RKO (cell line): ENCODE measurements at regions not wholly inside any gene's neighbourhood (a gene's known extent, or its start where the extent isn't known, plus 50 kb on each side); places are given as distances from the start of the nearest gene placed in this dataset.

Source experiments
- DNase-seq: peaks from one replicate; pipeline ENCODE4 v3.0.0-alpha.2; 2016; ENCODE audit warnings: low spot score

DNA sequence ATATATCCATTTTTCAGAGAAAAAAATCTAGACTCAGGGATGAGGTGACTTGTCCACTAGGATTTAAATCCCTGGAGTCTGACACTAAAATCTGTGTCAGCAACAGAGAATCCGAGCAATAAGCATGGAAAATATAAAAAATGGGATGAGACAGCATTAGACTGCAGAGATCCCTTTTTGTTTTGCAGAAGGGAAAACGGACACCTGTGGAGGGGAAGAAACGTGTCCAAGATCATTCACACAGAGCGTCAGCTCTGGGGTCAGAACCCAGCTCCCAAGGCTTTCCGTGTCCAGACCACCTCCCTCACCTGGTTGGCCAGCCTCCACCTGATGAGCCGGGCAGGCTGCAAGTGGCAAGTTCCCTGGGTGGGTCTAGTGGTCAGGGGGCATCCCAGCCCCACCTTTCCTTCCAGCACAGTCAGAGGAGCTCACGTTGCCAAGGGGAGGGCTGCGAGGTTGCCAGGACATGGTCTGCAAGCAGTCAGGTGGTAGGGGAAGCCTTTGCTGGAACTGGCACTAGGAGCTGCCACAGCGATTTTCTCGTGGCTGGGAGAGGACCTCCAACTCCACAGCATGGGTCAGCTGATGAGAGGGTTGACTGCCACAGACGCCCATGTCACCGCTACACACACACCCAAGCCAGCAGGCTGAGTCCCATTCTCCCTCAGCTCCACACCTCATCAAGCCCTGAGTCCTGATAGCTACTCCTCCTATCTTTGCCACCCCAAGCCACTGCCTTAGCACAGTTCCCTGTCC lies 65.9 kb upstream of the CPLX2 start:
- no peak for DNase-seq

DNA sequence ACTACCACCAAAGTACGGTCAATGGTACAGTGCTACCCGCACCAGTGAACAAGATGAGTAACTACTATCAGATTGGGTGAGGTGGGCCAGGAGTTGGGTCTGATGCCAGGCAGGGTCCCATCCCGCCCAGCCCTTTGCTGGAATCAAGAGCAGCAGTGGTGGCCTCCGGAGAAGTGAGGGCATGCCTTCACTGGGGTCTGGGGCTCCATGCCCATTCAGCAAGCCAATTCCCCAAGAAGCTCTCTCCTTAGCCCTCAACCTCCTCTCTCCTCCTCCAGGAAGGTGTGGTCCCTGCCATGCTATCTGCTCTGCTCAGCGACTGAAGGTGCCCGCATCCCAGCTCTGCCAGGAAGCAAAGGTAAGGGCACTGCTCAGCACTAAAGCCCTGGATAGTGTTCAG lies 62.7 kb upstream of the CPLX2 start:
- no peak for DNase-seq

- peak; percentile 57 for DNase-seq
Measured at GRCh38 chr5:175809531-175810121, 61.8 kb upstream of the CPLX2 start.

GRCh38 chr5:175810457-175810856 lies 60.9 kb upstream of the CPLX2 start:
- DNase-seq: no peak

- no peak for DNase-seq
Measured at GRCh38 chr5:175811589-175811988, 59.8 kb upstream of the CPLX2 start.

DNA sequence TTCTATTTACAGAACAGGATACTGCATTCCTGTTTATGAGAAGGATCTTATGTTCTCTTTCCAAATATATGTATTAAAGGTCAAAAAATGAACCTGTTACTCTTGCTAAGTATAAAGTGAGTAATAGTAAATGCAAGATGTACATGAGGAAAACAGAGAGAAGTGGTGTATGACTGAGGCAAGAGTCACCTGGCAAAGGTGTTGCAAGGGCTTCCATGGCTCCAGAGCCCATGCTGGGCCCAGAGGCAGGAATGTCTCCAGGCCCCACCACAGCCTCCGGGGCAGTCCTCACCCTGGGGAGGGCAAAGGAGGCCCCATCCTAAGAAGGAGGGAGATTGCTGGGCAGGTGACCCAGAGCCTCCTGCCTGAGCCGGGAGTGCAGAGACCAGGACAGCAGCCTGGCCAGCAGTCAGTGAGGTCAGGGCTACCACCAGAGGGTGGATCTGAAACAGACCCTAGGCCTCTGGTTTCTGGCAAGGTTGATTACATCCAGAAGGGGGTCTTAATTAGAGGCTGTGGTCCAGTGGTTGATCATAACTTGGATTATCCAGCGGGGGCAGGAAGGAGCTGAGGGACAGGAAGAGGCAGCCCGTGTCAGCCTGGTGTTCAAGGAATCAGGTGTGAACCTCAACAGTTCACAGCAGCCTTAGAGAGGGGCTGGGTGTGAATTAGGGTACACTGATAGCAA lies 57.3 kb upstream of the CPLX2 start:
- no peak for DNase-seq

- peak; percentile 68 for DNase-seq
Measured at GRCh38 chr5:175814691-175815090, 56.7 kb upstream of the CPLX2 start.

DNA sequence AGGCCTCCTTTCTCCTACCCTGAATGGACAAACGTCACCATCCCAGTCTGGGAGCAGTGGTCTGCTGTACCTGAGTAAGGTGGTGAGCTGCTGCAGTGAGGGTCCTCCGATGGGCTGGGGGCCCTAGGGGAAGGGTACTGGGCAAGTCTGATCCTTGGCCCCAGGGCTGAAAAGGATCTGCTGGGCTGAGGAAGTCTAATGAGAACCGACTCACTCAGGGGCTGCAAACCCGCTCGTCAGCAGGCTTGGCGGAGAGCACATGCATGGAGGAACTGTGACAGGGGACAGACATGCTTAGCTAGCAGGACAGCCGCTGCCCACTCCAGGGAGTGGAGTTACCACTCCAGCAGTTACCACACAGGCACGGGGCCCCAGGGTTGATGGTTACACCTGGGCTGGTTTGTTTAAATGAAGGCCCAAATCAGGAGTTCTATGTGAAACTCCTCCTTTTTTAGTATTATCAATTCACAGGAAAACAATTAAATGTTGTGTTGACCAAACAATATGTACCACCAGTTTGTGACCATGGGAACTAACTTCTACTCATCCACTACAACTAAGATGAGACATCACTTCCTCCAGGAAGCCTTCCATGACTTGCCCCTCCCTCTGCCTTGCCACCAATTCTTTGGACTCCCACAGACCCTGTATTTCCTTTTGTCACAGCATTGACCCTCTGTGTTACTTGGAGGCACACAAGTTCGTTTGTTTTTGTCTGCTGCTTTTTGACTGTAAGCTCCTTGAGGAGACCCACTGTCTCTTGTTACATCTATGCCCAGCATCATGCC lies 56.1 kb upstream of the CPLX2 start:
- no peak for DNase-seq

DNA sequence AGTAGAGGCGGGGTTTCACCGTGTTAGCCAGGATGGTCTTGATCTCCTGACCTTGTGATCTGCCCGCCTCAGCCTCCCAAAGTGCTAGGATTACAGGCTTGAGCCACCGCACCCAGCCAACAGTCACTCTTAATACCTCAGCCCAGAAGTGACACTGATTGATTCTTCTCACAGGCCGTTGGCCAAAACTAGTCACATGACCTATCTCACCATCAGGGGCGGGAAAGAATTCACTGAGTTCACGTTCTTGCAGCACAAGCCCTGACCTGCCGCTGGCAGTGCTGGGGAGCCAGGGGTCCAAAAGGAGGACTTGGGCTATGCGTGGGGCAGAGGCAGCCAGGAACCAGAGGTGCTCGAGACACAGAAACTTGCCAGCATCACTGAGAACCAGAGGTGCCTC lies 55.0 kb upstream of the CPLX2 start:
- DNase-seq: no peak

GRCh38 chr5:175819090-175819425 lies 52.3 kb upstream of the CPLX2 start:
- DNase-seq: no peak

- no peak for DNase-seq
Measured at GRCh38 chr5:175820230-175820629, 51.1 kb upstream of the CPLX2 start.
